ENCODE measurements at regions not wholly inside any gene's neighbourhood (a gene's known extent, or its start where the extent isn't known, plus 50 kb on each side); places are given as distances from the start of the nearest gene placed in this dataset.

GRCh38 chr2:150646746-150647145 is 159.3 kb upstream of the RND3 start:
- Histone ChIP-seq H3K36me3 (replicated peaks; ENCODE audit: insufficient read depth, low read depth) (no peaks in the 10 kb centered on the region), H3K4me2 (no peak overlapping the region)

GRCh38 chr2:150644298-150645067 is 157.0 kb upstream of the RND3 start:
- no peak overlapping the region for H2AFZ ChIP-seq
- TF ChIP-seq, protein P1, sequence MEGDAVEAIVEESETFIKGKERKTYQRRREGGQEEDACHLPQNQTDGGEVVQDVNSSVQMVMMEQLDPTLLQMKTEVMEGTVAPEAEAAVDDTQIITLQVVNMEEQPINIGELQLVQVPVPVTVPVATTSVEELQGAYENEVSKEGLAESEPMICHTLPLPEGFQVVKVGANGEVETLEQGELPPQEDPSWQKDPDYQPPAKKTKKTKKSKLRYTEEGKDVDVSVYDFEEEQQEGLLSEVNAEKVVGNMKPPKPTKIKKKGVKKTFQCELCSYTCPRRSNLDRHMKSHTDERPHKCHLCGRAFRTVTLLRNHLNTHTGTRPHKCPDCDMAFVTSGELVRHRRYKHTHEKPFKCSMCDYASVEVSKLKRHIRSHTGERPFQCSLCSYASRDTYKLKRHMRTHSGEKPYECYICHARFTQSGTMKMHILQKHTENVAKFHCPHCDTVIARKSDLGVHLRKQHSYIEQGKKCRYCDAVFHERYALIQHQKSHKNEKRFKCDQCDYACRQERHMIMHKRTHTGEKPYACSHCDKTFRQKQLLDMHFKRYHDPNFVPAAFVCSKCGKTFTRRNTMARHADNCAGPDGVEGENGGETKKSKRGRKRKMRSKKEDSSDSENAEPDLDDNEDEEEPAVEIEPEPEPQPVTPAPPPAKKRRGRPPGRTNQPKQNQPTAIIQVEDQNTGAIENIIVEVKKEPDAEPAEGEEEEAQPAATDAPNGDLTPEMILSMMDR (IDR thresholded peaks at IDR 0.05; ENCODE audit: poor library complexity) = no peak
- no peak for TF ChIP-seq EZH2 (IDR thresholded peaks at IDR 0.05; ENCODE audit: borderline replicate concordance)
- no peak for TF ChIP-seq EZH2phosphoT487 (IDR thresholded peaks at IDR 0.05; ENCODE audit: low read depth, severe bottlenecking, unreplicated experiment)
- no peaks in the 10 kb centered on the region for H3K9me3 ChIP-seq (ENCODE audit: low read depth)
- no peaks in the 10 kb centered on the region for H3K9me2 ChIP-seq (replicated peaks; ENCODE audit: insufficient read depth)
- no peaks in the 10 kb centered on the region for H3K36me3 ChIP-seq (replicated peaks; ENCODE audit: insufficient read depth, low read depth)
- peaks cover 4% of the 10 kb centered on the region for H3K4me1 ChIP-seq (ENCODE audit: insufficient read depth)
- peak; percentile 9 for DNase-seq (ENCODE audit: low spot score)
- H3K27me3 ChIP-seq = no peaks in the 10 kb centered on the region
- H3K4me3 ChIP-seq = no peak overlapping the region
- H4K20me1 ChIP-seq (ENCODE audit: insufficient read depth, poor library complexity, severe bottlenecking) = no peaks in the 10 kb centered on the region
- WGBS (ENCODE audit: low lambda C conversion rate, missing lambda C conversion rate) = 74% methylated on average over 5 of the region's 5 CpGs
- no peaks in the 10 kb centered on the region for H3K79me2 ChIP-seq
- H3K27ac ChIP-seq = peak overlapping the region; percentile 44
- H3K4me2 ChIP-seq = no peak overlapping the region

More at GRCh38 chr2:150646746-150647145, 159.3 kb upstream of the RND3 start:
- no peaks in the 10 kb centered on the region for H3K79me2 ChIP-seq
- H3K9me2 ChIP-seq (replicated peaks; ENCODE audit: insufficient read depth) = no peaks in the 10 kb centered on the region
- H3K27ac ChIP-seq = peak overlapping the region; percentile 12
- H3K4me1 ChIP-seq (ENCODE audit: insufficient read depth) = peaks cover 4% of the 10 kb centered on the region
- no peaks in the 10 kb centered on the region for H3K27me3 ChIP-seq
- DNase-seq (ENCODE audit: low spot score) = no peak
- H3K9me3 ChIP-seq (ENCODE audit: low read depth) = no peaks in the 10 kb centered on the region
- no peak overlapping the region for H3K4me3 ChIP-seq
- H4K20me1 ChIP-seq (ENCODE audit: insufficient read depth, poor library complexity, severe bottlenecking) = no peaks in the 10 kb centered on the region
- H2AFZ ChIP-seq = no peak overlapping the region
- TF ChIP-seq, protein P1 (IDR thresholded peaks at IDR 0.05; ENCODE audit: poor library complexity) = no peak
- WGBS (ENCODE audit: low lambda C conversion rate, missing lambda C conversion rate) = 94% methylated on average over 4 of the region's 4 CpGs

DNA sequence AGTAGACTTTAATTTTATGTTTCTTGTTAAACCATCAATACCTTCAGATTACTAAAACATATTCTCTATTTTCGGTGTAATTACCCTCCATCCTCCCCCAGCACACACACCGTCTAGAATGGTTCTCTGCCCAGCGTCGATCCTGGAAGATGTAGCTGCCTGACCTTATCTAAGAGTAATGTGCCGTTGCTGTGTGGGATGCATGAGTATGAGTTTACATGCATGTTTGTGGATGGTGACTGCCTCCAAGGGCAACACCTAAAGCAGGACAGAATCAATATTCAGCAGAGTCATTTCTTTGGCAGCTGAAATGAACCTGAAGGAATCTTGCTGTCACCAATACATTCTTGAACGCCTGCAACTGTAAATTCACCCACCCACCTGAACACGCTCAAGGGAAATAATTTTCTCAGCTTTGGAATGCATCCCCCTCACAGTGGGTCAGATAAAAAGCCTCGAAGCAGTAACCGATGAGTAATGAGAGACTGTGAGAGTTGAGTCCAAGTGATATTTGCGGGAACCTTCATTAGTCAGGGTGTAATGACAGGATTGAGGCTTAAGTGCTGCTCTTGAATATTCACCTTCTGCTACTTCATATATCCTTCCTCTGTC is 155.8 kb upstream of the RND3 start:
- no peaks in the 10 kb centered on the region for H3K9me2 ChIP-seq (replicated peaks; ENCODE audit: insufficient read depth)
- H3K4me1 ChIP-seq (ENCODE audit: insufficient read depth) = peaks cover 4% of the 10 kb centered on the region
- no peak overlapping the region for H2AFZ ChIP-seq
- no peaks in the 10 kb centered on the region for H3K36me3 ChIP-seq (replicated peaks; ENCODE audit: insufficient read depth, low read depth)
- H3K4me3 ChIP-seq = no peak overlapping the region
- H3K27me3 ChIP-seq = no peaks in the 10 kb centered on the region
- TF ChIP-seq, protein P1 (IDR thresholded peaks at IDR 0.05; ENCODE audit: poor library complexity) = no peak
- TF ChIP-seq EZH2phosphoT487 (IDR thresholded peaks at IDR 0.05; ENCODE audit: low read depth, severe bottlenecking, unreplicated experiment) (no peak), EZH2 (IDR thresholded peaks at IDR 0.05; ENCODE audit: borderline replicate concordance) (no peak)
- H4K20me1 ChIP-seq (ENCODE audit: insufficient read depth, poor library complexity, severe bottlenecking) = no peaks in the 10 kb centered on the region
- no peak for DNase-seq (ENCODE audit: low spot score)
- H3K9me3 ChIP-seq (ENCODE audit: low read depth) = no peaks in the 10 kb centered on the region
- no peak overlapping the region for H3K27ac ChIP-seq
- no peak overlapping the region for H3K4me2 ChIP-seq
- no peaks in the 10 kb centered on the region for H3K79me2 ChIP-seq
- WGBS (ENCODE audit: low lambda C conversion rate, missing lambda C conversion rate) = 77% methylated on average over 10 of the region's 10 CpGs
